Hepatocyte (in vitro differentiated cells): ENCODE measurements at regions not wholly inside any gene's neighbourhood (a gene's known extent, or its start where the extent isn't known, plus 50 kb on each side); places are given as distances from the start of the nearest gene placed in this dataset.
A peak's percentile ranks its signal among the peaks of the same experiment; 100 is the strongest.

Source experiments
- DNase-seq: peaks from one replicate; pipeline ENCODE4 v3.0.0-alpha.2; 2016; ENCODE audit warnings: low spot score
- H2AFZ ChIP-seq: fragments of 200-600 bp; sonication (generic); 2 replicates; pipeline ENCODE4 v1.6.0; 2016; ENCODE audit warnings: antibody characterized with exemption, mild to moderate bottlenecking
- H3K27ac ChIP-seq: fragments of 200-600 bp; sonication (generic); 2 replicates; pipeline ENCODE4 v1.5.1; 2016; ENCODE audit warnings: mild to moderate bottlenecking
- H3K27me3 ChIP-seq: fragments of 200-600 bp; sonication (generic); 2 replicates; pipeline ENCODE4 v1.6.1; 2016
- H3K36me3 ChIP-seq: fragments of 200-600 bp; sonication (generic); replicated peaks from 2 replicates; pipeline ENCODE4 v1.5.1; 2016; ENCODE audit warnings: low read depth; ENCODE audit not compliant: insufficient read depth
- H3K4me1 ChIP-seq: fragments of 200-600 bp; sonication (generic); 2 replicates; pipeline ENCODE4 v1.5.1; 2016; ENCODE audit warnings: mild to moderate bottlenecking, moderate library complexity; ENCODE audit not compliant: insufficient read depth
- H3K4me2 ChIP-seq: fragments of 200-600 bp; sonication (generic); 2 replicates; pipeline ENCODE4 v1.6.0; 2016
- H3K4me3 ChIP-seq: fragments of 200-600 bp; sonication (generic); 2 replicates; pipeline ENCODE4 v1.5.1; 2016; ENCODE audit warnings: mild to moderate bottlenecking
- H3K79me2 ChIP-seq: fragments of 200-600 bp; sonication (generic); 2 replicates; pipeline ENCODE4 v1.6.0; 2017; ENCODE audit warnings: mild to moderate bottlenecking
- H3K9me2 ChIP-seq: fragments of 200-600 bp; sonication (generic); replicated peaks from 2 replicates; pipeline ENCODE4 v1.6.0; 2017; ENCODE audit warnings: mild to moderate bottlenecking; ENCODE audit not compliant: insufficient read depth
- H3K9me3 ChIP-seq: fragments of 200-600 bp; sonication (generic); 2 replicates; pipeline ENCODE4 v1.5.1; 2016; ENCODE audit warnings: low read depth, mild to moderate bottlenecking
- H4K20me1 ChIP-seq: fragments of 200-600 bp; sonication (generic); 2 replicates; pipeline ENCODE4 v1.6.0; 2016; ENCODE audit warnings: mild to moderate bottlenecking; ENCODE audit not compliant: insufficient read depth, poor library complexity, severe bottlenecking
- CTCF ChIP-seq: fragments of 200-600 bp; sonication (generic); IDR thresholded peaks from 2 replicates; pipeline ENCODE4 v1.5.1; 2016; ENCODE audit warnings: antibody characterized with exemption, mild to moderate bottlenecking; ENCODE audit not compliant: poor library complexity
- EZH2 ChIP-seq: fragments of 200-600 bp; sonication (generic); IDR thresholded peaks from 2 replicates; pipeline ENCODE4 v1.6.1; 2016; ENCODE audit warnings: antibody characterized with exemption, mild to moderate bottlenecking, borderline replicate concordance
- EZH2phosphoT487 ChIP-seq: fragments of 200-600 bp; sonication (generic); IDR thresholded peaks from one replicate; pipeline ENCODE4 v1.6.1; 2018; ENCODE audit warnings: antibody characterized with exemption, mild to moderate bottlenecking, low read depth, moderate library complexity; ENCODE audit not compliant: unreplicated experiment, severe bottlenecking
- WGBS: methylation state at CpG from one replicate; pipeline ENCODE4 v1.1.6; 2016; ENCODE audit warnings: low lambda C conversion rate; ENCODE audit errors: missing lambda C conversion rate; 5-methylcytosine and 5-hydroxymethylcytosine counted together

GRCh38 chr1:29471487-29472313 lies 235.4 kb downstream of the PTPRU start:
- DNase-seq: no peak

GRCh38 chr1:29470788-29471119 lies 234.4 kb downstream of the PTPRU start:
- TF ChIP-seq EZH2phosphoT487: no peak
- TF ChIP-seq EZH2: no peak
- TF ChIP-seq CTCF: no peak
- WGBS: 90% methylated on average over 9 of the region's 10 CpGs
- no peak overlapping the region for H3K4me3 ChIP-seq
- H3K4me1 ChIP-seq: peaks cover 36% of the 10 kb centered on the region
- H3K4me2 ChIP-seq: no peak overlapping the region
- H3K36me3 ChIP-seq: no peaks in the 10 kb centered on the region
- no peaks in the 10 kb centered on the region for H4K20me1 ChIP-seq
- H3K9me2 ChIP-seq: no peaks in the 10 kb centered on the region
- H3K27me3 ChIP-seq: no peaks in the 10 kb centered on the region
- no peak overlapping the region for H2AFZ ChIP-seq
- DNase-seq: no peak
- H3K27ac ChIP-seq: no peak overlapping the region
- no peaks in the 10 kb centered on the region for H3K9me3 ChIP-seq
- H3K79me2 ChIP-seq: no peaks in the 10 kb centered on the region

More at GRCh38 chr1:29471487-29472313, 235.4 kb downstream of the PTPRU start:
- Histone ChIP-seq H3K36me3 (no peaks in the 10 kb centered on the region), H3K27me3 (no peaks in the 10 kb centered on the region), H3K4me3 (no peak overlapping the region), H3K9me3 (no peaks in the 10 kb centered on the region), H3K27ac (no peak overlapping the region), H3K9me2 (no peaks in the 10 kb centered on the region), H3K4me1 (peaks cover 36% of the 10 kb centered on the region), H4K20me1 (no peaks in the 10 kb centered on the region), H3K4me2 (peak overlapping the region; percentile 48), H3K79me2 (no peaks in the 10 kb centered on the region), H2AFZ (no peak overlapping the region)
- WGBS: 55% methylated on average over 5 of the region's 5 CpGs
- TF ChIP-seq EZH2: no peak
- TF ChIP-seq CTCF: no peak
- no peak for TF ChIP-seq EZH2phosphoT487

- no peaks in the 10 kb centered on the region for H3K9me3 ChIP-seq
- H3K36me3 ChIP-seq: no peaks in the 10 kb centered on the region
- H3K27ac ChIP-seq: no peak overlapping the region
- H3K9me2 ChIP-seq: no peaks in the 10 kb centered on the region
- H3K79me2 ChIP-seq: no peaks in the 10 kb centered on the region
- H3K4me1 ChIP-seq: peaks cover 36% of the 10 kb centered on the region
- H3K4me2 ChIP-seq: no peak overlapping the region
- DNase-seq: no peak
- H4K20me1 ChIP-seq: no peaks in the 10 kb centered on the region
- no peak overlapping the region for H2AFZ ChIP-seq
- 63% methylated on average over 9 of the region's 9 CpGs for WGBS
- H3K27me3 ChIP-seq: no peaks in the 10 kb centered on the region
- no peak overlapping the region for H3K4me3 ChIP-seq
- TF ChIP-seq EZH2 (no peak), EZH2phosphoT487 (no peak), CTCF (no peak)
These were observed 233.9 kb downstream of the PTPRU start for GRCh38 chr1:29470087-29470787.
